ENCODE measurements at regions not wholly inside any gene's neighbourhood (a gene's known extent, or its start where the extent isn't known, plus 50 kb on each side); places are given as distances from the start of the nearest gene placed in this dataset.
"Not testable (repeated sequence)": the region's sequence is repeated elsewhere in the genome, so short reads cannot be mapped to it uniquely, and the experiment has no call there.

DNA sequence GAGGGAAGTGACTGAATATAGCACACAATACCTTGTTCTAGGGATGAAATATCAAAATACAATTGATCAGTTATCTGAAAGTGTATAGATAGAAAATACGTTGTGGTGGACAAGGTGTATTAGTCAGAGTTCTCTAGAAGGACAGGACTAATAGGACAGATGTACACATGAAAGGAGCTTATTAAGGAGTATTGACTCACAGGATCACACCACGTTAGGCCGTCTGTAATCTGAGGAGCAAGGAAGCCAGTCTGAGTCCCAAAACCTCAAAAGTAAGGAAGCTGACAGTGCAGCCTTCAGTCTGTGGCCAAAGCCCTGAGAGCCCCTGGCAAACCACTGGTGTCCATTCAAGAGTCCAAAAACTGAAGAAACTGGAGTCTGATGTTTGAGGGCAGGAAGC lies 406.1 kb downstream of the MDFIC start:
- Histone ChIP-seq H3K36me3 (ENCODE audit: control insufficient read depth, insufficient read depth, low read length) (no peaks in the 10 kb centered on the region), H3K4me1 (ENCODE audit: control insufficient read depth, insufficient read depth, low read length) (no peaks in the 10 kb centered on the region), H3K4me3 (ENCODE audit: low read depth, low read length) (no peak overlapping the region), H3K9me3 (ENCODE audit: control insufficient read depth, insufficient read depth, low read length) (no peaks in the 10 kb centered on the region), H3K9ac (ENCODE audit: low read depth, low read length) (no peak overlapping the region), H3K27me3 (ENCODE audit: control insufficient read depth, insufficient read depth, low read length) (no peaks in the 10 kb centered on the region)

DNA sequence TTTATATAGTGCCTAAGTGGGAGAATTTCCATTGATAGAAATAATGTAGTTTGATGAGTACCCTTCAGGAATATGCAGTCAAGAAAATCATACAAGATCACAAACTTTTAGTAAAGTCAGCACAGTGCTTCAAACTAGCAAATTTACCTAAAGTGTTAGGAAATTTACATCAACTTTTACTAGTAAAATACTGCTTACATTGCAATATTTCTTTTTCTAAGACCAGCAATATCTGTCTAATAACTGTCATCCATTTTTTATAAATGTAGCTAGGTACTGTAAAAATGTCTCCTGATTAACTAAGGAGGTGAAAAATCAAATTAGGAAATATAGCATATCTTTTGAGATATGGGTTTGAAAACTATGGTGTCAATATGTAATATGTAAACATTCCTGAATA lies 405.4 kb downstream of the MDFIC start:
- Histone ChIP-seq H3K4me1 (ENCODE audit: control insufficient read depth, insufficient read depth, low read length) (no peaks in the 10 kb centered on the region), H3K9me3 (ENCODE audit: control insufficient read depth, insufficient read depth, low read length) (no peaks in the 10 kb centered on the region), H3K9ac (ENCODE audit: low read depth, low read length) (no peak overlapping the region), H3K4me3 (ENCODE audit: low read depth, low read length) (no peak overlapping the region), H3K36me3 (ENCODE audit: control insufficient read depth, insufficient read depth, low read length) (no peaks in the 10 kb centered on the region), H3K27me3 (ENCODE audit: control insufficient read depth, insufficient read depth, low read length) (no peaks in the 10 kb centered on the region)

DNA sequence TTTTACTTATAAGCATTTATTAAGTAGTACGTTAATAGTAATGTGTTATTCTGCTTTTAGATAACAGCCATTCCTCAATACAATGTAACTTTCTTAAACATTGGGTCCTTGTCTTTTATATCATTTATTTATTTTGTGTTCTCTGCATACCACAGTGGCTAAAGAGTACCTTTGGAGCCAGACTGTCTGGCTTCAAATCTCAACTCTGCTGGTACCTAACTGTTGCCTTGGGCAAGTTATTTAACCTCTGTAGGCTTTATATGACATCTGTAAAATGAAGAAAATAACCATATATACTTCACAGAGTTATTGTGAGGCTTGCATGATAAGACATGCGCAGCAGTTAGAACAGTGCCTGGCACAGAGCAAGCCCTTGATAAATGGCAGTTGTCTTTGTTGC lies 397.6 kb downstream of the MDFIC start:
- Histone ChIP-seq H3K4me3 (ENCODE audit: low read depth, low read length) (no peak overlapping the region), H3K36me3 (ENCODE audit: control insufficient read depth, insufficient read depth, low read length) (no peaks in the 10 kb centered on the region)

DNA sequence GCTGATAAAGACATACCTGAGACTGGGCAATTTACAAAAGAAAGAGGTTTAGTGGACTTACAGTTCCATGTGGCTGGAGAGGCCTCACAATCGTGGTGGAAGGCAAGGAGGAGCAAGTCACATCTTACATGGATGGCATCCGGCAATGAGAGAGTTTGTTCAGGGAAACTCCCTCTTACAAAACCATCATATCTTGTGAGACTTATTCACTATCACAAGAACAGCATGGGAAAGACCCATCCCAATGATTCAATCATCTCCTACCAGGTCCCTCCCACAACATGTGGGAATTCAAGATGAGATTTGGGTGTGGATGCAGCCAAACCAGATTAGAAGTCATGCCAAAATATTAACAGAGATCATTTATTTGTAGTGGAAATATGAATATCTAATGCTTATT lies 388.4 kb downstream of the MDFIC start:
- not testable (repeated sequence) for H3K4me3 ChIP-seq (ENCODE audit: low read depth, low read length); H3K9me3 ChIP-seq (ENCODE audit: control insufficient read depth, insufficient read depth, low read length); H3K27me3 ChIP-seq (ENCODE audit: control insufficient read depth, insufficient read depth, low read length); H3K36me3 ChIP-seq (ENCODE audit: control insufficient read depth, insufficient read depth, low read length); H3K4me1 ChIP-seq (ENCODE audit: control insufficient read depth, insufficient read depth, low read length); H3K9ac ChIP-seq (ENCODE audit: low read depth, low read length)

More for the DNA sequence above, 397.6 kb downstream of the MDFIC start:
- Histone ChIP-seq H3K9ac (ENCODE audit: low read depth, low read length) (no peak overlapping the region), H3K9me3 (ENCODE audit: control insufficient read depth, insufficient read depth, low read length) (no peaks in the 10 kb centered on the region), H3K27me3 (ENCODE audit: control insufficient read depth, insufficient read depth, low read length) (no peaks in the 10 kb centered on the region), H3K4me1 (ENCODE audit: control insufficient read depth, insufficient read depth, low read length) (no peaks in the 10 kb centered on the region)

DNA sequence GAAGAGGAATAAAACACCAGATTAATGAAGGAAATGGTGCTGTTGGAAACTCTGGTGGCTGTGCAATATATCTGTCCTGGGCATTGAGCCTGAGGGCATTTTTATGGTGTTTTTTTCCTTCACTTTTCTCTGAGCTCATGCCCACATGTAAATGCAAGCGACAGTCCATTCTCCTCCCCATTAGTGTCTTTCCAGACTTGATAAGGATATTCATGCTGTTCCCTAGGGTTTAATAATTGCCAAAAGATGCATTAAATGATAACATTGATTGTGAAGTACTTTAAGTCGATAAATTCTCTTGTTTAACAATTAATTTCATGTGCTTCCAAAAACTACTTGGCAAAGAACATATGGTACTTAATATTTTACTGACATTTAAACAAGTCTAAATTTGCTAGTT lies 384.7 kb downstream of the MDFIC start:
- Histone ChIP-seq H3K36me3 (ENCODE audit: control insufficient read depth, insufficient read depth, low read length) (no peaks in the 10 kb centered on the region), H3K9ac (ENCODE audit: low read depth, low read length) (no peak overlapping the region), H3K4me3 (ENCODE audit: low read depth, low read length) (no peak overlapping the region), H3K4me1 (ENCODE audit: control insufficient read depth, insufficient read depth, low read length) (no peaks in the 10 kb centered on the region), H3K9me3 (ENCODE audit: control insufficient read depth, insufficient read depth, low read length) (no peaks in the 10 kb centered on the region), H3K27me3 (ENCODE audit: control insufficient read depth, insufficient read depth, low read length) (peaks cover 4% of the 10 kb centered on the region)

DNA sequence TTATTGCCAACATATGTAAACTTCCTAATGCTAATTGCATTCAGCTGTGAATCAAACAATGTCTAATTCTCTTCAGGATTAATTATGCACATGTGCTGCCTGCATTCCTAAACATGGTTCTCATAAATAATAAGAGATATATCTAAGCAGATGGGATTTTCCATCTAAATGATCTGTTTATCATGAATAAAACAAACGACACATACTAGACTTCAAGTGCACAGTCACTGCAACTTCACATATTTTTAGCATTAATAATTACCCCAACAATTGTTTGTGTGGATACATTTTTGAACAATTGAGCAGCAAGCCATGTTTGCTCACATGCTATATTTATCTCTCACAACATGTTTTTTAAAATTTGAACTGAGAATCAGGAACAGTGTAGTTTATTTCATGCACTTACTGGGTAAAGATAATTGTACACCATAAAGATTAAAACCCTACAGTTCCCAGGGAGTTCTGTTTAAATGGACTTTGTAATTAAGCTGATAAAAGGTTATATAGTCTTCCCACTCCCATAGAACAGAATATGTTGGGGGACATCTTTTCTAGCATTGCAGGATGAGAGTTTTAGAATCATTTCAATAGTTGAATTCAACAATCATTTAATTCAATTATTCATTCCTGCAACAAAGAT lies 378.5 kb downstream of the MDFIC start:
- H3K4me3 ChIP-seq (ENCODE audit: low read depth, low read length), result no peak overlapping the region
- no peaks in the 10 kb centered on the region for H3K9me3 ChIP-seq (ENCODE audit: control insufficient read depth, insufficient read depth, low read length)
- peaks cover 7% of the 10 kb centered on the region for H3K4me1 ChIP-seq (ENCODE audit: control insufficient read depth, insufficient read depth, low read length)
- peaks cover 51% of the 10 kb centered on the region for H3K27me3 ChIP-seq (ENCODE audit: control insufficient read depth, insufficient read depth, low read length)
- no peak overlapping the region for H3K9ac ChIP-seq (ENCODE audit: low read depth, low read length)
- H3K36me3 ChIP-seq (ENCODE audit: control insufficient read depth, insufficient read depth, low read length), result no peaks in the 10 kb centered on the region

DNA sequence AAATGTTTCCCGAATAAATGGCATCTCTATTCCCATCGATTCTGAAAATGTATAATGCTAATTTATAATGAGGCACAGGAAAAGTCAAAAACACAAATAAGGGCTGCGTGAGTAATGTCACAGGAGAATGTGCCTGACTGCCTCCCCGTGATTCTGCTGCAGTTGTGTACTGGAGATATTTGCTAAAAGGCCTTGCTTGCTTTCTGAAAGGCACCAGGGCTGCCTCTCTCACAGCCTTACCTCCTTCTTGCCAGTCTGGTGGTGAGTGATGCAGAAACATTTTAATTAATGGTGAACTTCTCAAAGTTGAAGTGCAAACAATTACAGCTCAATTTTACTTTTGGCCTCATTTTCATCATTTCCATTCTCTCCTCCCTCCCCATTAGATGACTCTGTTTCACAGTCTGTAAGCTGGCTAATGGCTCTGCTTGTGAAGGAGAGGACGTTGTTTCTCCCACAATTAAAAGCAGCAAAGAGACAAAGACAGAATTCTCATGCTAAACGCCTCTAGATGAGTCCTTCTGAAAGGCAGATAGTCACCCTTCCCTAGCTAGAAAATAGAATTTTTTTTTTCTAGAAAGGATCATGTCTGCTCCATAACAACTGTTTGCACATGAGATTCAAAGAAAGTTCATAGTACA lies 377.6 kb downstream of the MDFIC start:
- no peaks in the 10 kb centered on the region for H3K36me3 ChIP-seq (ENCODE audit: control insufficient read depth, insufficient read depth, low read length)
- peaks cover 51% of the 10 kb centered on the region for H3K27me3 ChIP-seq (ENCODE audit: control insufficient read depth, insufficient read depth, low read length)
- peaks cover 7% of the 10 kb centered on the region for H3K4me1 ChIP-seq (ENCODE audit: control insufficient read depth, insufficient read depth, low read length)
- H3K4me3 ChIP-seq (ENCODE audit: low read depth, low read length), result no peak overlapping the region
- H3K9me3 ChIP-seq (ENCODE audit: control insufficient read depth, insufficient read depth, low read length), result no peaks in the 10 kb centered on the region
- H3K9ac ChIP-seq (ENCODE audit: low read depth, low read length), result no peak overlapping the region

DNA sequence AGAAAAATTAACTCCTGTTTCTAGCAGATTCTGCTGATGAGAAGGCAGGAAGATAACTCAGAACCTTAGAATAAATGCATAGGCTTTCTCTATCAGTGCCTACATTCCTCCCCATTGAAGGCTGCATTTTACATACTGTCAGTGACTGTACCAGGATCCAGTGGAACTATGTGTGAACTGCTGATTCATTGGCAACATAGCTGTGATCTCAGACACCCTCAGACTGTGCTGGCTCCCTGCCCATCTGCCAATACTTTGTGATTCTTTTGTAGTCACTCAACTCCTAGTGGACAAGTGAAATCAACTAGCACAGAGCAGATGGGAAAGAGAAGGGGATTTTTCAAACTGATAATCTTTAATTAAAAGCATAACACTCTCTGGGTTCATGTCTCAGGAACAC lies 375.8 kb downstream of the MDFIC start:
- Histone ChIP-seq H3K27me3 (ENCODE audit: control insufficient read depth, insufficient read depth, low read length) (peaks cover 51% of the 10 kb centered on the region), H3K9ac (ENCODE audit: low read depth, low read length) (no peak overlapping the region), H3K9me3 (ENCODE audit: control insufficient read depth, insufficient read depth, low read length) (no peaks in the 10 kb centered on the region), H3K4me3 (ENCODE audit: low read depth, low read length) (no peak overlapping the region), H3K4me1 (ENCODE audit: control insufficient read depth, insufficient read depth, low read length) (peaks cover 7% of the 10 kb centered on the region), H3K36me3 (ENCODE audit: control insufficient read depth, insufficient read depth, low read length) (no peaks in the 10 kb centered on the region)

DNA sequence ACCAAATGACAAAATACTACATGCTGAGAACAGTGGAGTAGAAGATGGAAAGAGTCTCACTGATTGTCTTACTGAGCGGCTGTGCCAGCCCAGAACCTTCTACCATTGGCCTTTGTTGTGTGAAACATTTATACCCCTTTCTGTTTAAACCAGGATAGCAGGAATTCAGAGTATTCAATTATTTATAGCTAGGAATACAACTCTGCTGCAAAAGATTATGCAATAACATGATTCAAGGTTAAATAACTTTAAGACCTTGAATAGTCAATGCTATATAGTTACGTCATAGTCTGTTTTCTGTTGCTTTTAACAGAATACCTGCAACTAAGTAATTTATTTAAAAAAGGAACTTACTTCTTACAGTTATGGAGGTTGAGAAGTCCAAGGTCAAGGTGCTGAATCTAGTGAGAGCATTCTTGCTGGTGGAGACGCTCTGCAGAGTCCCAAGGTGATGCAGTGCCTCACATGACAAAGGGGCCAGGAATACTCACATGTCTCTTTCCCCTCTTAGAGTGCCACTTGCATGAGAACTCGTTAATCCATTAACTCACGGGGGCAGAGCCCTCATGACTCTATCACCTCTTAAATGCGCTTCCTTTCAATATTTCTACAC lies 371.8 kb downstream of the MDFIC start:
- Histone ChIP-seq H3K4me1 (ENCODE audit: control insufficient read depth, insufficient read depth, low read length) (no peaks in the 10 kb centered on the region), H3K4me3 (ENCODE audit: low read depth, low read length) (no peak overlapping the region), H3K9me3 (ENCODE audit: control insufficient read depth, insufficient read depth, low read length) (no peaks in the 10 kb centered on the region), H3K9ac (ENCODE audit: low read depth, low read length) (no peak overlapping the region), H3K27me3 (ENCODE audit: control insufficient read depth, insufficient read depth, low read length) (peaks cover 23% of the 10 kb centered on the region), H3K36me3 (ENCODE audit: control insufficient read depth, insufficient read depth, low read length) (no peaks in the 10 kb centered on the region)

DNA sequence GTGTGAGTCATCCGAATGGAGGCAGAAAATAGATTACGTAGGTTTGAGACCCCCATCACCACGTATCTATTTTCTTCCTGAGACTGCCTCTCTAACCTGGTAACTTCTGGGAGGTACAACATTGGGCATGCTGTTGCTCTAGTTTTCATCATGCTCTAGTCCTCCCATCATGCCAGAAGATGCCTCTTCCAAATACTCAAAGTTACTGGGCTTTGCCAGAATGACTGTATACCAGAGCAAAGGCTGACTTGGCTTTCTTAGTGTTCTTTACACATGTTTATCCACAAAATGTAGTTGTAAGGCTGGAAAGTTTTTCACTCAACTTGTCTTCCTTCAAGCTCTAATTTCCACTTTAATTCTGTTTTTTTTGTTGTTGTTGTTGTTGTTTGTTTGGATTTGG lies 370.5 kb downstream of the MDFIC start:
- H3K4me1 ChIP-seq (ENCODE audit: control insufficient read depth, insufficient read depth, low read length), result no peaks in the 10 kb centered on the region
- no peaks in the 10 kb centered on the region for H3K9me3 ChIP-seq (ENCODE audit: control insufficient read depth, insufficient read depth, low read length)
- H3K36me3 ChIP-seq (ENCODE audit: control insufficient read depth, insufficient read depth, low read length), result no peaks in the 10 kb centered on the region
- H3K9ac ChIP-seq (ENCODE audit: low read depth, low read length), result no peak overlapping the region
- H3K27me3 ChIP-seq (ENCODE audit: control insufficient read depth, insufficient read depth, low read length), result peaks cover 10% of the 10 kb centered on the region
- no peak overlapping the region for H3K4me3 ChIP-seq (ENCODE audit: low read depth, low read length)

DNA sequence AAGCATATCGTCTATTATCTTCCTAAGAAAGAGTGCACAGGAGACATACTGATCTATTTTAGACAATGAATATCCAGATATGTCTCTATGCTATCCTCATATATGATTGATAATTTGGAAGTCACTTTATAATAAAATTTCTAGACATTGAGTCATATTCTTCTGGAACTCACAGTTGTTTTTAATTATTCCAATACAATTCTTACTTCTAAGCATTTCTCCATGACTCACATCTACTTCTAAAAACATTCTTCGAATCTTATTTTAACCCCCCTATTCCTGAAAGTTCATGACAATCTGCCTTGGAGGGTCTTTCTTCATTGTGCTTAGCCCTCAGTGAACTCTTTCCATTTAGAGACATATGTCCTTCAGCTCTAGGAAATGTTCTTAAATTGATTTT lies 368.1 kb downstream of the MDFIC start:
- Histone ChIP-seq H3K27me3 (ENCODE audit: control insufficient read depth, insufficient read depth, low read length) (no peaks in the 10 kb centered on the region), H3K4me1 (ENCODE audit: control insufficient read depth, insufficient read depth, low read length) (no peaks in the 10 kb centered on the region), H3K9me3 (ENCODE audit: control insufficient read depth, insufficient read depth, low read length) (no peaks in the 10 kb centered on the region), H3K36me3 (ENCODE audit: control insufficient read depth, insufficient read depth, low read length) (no peaks in the 10 kb centered on the region), H3K4me3 (ENCODE audit: low read depth, low read length) (no peak overlapping the region), H3K9ac (ENCODE audit: low read depth, low read length) (no peak overlapping the region)

DNA sequence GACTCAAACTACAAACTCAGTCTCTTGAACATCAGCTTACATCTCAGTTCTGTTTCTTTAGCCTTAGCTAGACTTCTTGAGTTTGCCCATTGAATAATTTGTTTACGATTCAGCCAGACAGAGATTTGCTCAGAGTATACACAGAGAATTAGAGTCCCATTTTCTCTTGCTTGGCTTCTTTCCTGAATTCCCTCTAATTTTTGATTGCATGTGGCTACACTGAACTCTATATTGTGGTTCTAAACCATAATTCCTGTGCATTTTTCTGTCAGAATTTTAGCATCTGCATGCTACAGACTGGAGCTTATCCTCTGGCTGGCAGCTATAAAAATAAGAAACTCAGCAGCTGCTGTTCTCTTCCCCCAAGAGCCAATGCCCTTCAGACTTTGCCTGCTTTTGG lies 354.9 kb downstream of the MDFIC start:
- Histone ChIP-seq H3K4me1 (ENCODE audit: control insufficient read depth, insufficient read depth, low read length) (no peaks in the 10 kb centered on the region), H3K36me3 (ENCODE audit: control insufficient read depth, insufficient read depth, low read length) (no peaks in the 10 kb centered on the region), H3K9me3 (ENCODE audit: control insufficient read depth, insufficient read depth, low read length) (no peaks in the 10 kb centered on the region), H3K27me3 (ENCODE audit: control insufficient read depth, insufficient read depth, low read length) (no peaks in the 10 kb centered on the region), H3K4me3 (ENCODE audit: low read depth, low read length) (no peak overlapping the region), H3K9ac (ENCODE audit: low read depth, low read length) (no peak overlapping the region)

Data from iPS-15b (cell line).